Esophagus squamous epithelium (tissue), 4 donors: ENCODE measurements at regions not wholly inside any gene's neighbourhood (a gene's known extent, or its start where the extent isn't known, plus 50 kb on each side); places are given as distances from the start of the nearest gene placed in this dataset.

Experiments used
- CTCF ChIP-seq, 6 experiments: fragments of 450-650 bp in 4 of 6; fragments of 200-600 bp in 2 of 6; sonication (generic) in 2 of 6; IDR thresholded peaks; one replicate each; pipeline ENCODE4 v1.5.1; 2016 to 2019; ENCODE audit warnings: antibody characterized with exemption in 6 of 6, mild to moderate bottlenecking in 4 of 6, moderate library complexity in 4 of 6
- POLR2A ChIP-seq, 4 donors: fragments of 450-650 bp; IDR thresholded peaks; one replicate each; pipeline ENCODE4 v1.6.1; 2017; ENCODE audit warnings: antibody characterized with exemption in 4 of 4, mild to moderate bottlenecking in 4 of 4, moderate library complexity in 3 of 4

GRCh38 chr7:84746353-84746752 lies 440.5 kb downstream of the SEMA3D start:
- no peak for TF ChIP-seq CTCF (IDR thresholded peaks at IDR 0.05)
- no peak for TF ChIP-seq POLR2A (IDR thresholded peaks at IDR 0.05)
